ENCODE measurements at regions not wholly inside any gene's neighbourhood (a gene's known extent, or its start where the extent isn't known, plus 50 kb on each side); places are given as distances from the start of the nearest gene placed in this dataset.

DNA sequence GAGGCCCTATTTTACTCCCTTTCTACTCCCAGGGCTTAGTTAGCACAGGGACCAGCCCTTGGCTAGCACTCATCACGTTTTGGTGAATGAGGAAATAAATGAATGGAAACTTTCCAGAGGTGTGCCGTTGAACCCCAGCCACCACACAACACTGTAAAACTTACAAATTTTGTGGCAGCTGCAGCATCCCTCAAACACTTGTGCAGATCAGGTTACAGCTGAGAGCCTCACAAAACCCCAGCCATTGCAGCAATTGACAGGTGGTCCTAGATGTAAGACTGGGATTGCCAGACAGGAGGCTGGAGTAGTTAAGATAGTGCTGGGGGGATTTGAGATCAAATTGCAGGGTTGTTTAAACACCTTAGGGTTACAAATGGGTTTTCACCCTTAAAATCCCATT lies 482.2 kb upstream of the KIF2A start:
- H3K4me3 ChIP-seq, result no peak overlapping the region
- TF ChIP-seq CTCF (IDR thresholded peaks at IDR 0.05) (no peak), POLR2AphosphoS5 (IDR thresholded peaks at IDR 0.05; ENCODE audit: insufficient read depth in 1 of 2, low read depth in 1 of 2) (no peak), POLR2A (IDR thresholded peaks at IDR 0.05) (no peak)

DNA sequence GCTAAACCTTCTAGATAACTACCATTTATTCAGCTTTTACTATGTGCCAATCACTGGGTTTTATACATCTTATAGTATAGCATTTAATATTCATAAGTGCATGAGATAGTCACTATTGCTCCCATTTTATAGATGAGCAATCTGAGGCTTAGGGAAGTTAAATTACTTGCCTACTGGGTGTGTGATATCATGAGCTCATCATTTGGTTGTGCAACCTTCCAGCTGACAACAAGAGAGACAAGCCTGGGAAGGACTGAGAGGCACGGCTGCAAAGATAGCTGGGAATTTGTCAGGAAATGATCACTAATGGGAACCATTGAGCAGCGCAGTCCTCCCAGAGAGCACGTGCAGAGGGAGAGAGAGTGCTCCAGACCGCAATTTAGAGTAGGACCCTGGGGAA lies 481.6 kb upstream of the KIF2A start:
- no peak for DNase-seq (ENCODE audit: extremely low spot score in 2 of 2)
- Histone ChIP-seq H3K27ac (no peak overlapping the region), H3K36me3 (no peaks in the 10 kb centered on the region), H3K4me3 (no peak overlapping the region), H3K27me3 (no peaks in the 10 kb centered on the region), H3K9me3 (no peaks in the 10 kb centered on the region), H3K4me1 (no peaks in the 10 kb centered on the region)
- intact Hi-C loops (cut with DNase I), result no loop called here
- TF ChIP-seq POLR2A (IDR thresholded peaks at IDR 0.05), result no peak
- no peak for TF ChIP-seq CTCF (IDR thresholded peaks at IDR 0.05)
- TF ChIP-seq POLR2AphosphoS5 (IDR thresholded peaks at IDR 0.05; ENCODE audit: insufficient read depth in 1 of 2, low read depth in 1 of 2), result no peak

More for the DNA sequence above, 482.2 kb upstream of the KIF2A start:
- intact Hi-C loops (cut with DNase I), result no loop called here
- H3K27me3 ChIP-seq, result no peaks in the 10 kb centered on the region
- no peak overlapping the region for H3K27ac ChIP-seq
- H3K4me1 ChIP-seq, result no peaks in the 10 kb centered on the region
- no peak for DNase-seq (ENCODE audit: extremely low spot score in 2 of 2)
- H3K9me3 ChIP-seq, result no peaks in the 10 kb centered on the region
- H3K36me3 ChIP-seq, result no peaks in the 10 kb centered on the region

- intact Hi-C loops (cut with DNase I), result no loop called here
- Histone ChIP-seq H3K4me3 (no peak overlapping the region), H3K4me1 (no peaks in the 10 kb centered on the region), H3K27ac (no peak overlapping the region), H3K9me3 (no peaks in the 10 kb centered on the region), H3K36me3 (no peaks in the 10 kb centered on the region), H3K27me3 (no peaks in the 10 kb centered on the region)
- no peak for TF ChIP-seq POLR2A (IDR thresholded peaks at IDR 0.05)
- no peak for DNase-seq (ENCODE audit: extremely low spot score in 2 of 2)
These were observed 478.5 kb upstream of the KIF2A start for GRCh38 chr5:61827445-61827975.

GRCh38 chr5:61828856-61829255 lies 477.1 kb upstream of the KIF2A start:
- Histone ChIP-seq H3K27me3 (no peaks in the 10 kb centered on the region), H3K9me3 (no peaks in the 10 kb centered on the region), H3K36me3 (no peaks in the 10 kb centered on the region), H3K4me3 (no peak overlapping the region), H3K27ac (no peak overlapping the region), H3K4me1 (no peaks in the 10 kb centered on the region)
- intact Hi-C loops (cut with DNase I), result no loop called here
- no peak for DNase-seq (ENCODE audit: extremely low spot score in 2 of 2)
- no peak for TF ChIP-seq CTCF (IDR thresholded peaks at IDR 0.05)
- no peak for TF ChIP-seq POLR2AphosphoS5 (IDR thresholded peaks at IDR 0.05; ENCODE audit: insufficient read depth in 1 of 2, low read depth in 1 of 2)
- no peak for TF ChIP-seq POLR2A (IDR thresholded peaks at IDR 0.05)

DNA sequence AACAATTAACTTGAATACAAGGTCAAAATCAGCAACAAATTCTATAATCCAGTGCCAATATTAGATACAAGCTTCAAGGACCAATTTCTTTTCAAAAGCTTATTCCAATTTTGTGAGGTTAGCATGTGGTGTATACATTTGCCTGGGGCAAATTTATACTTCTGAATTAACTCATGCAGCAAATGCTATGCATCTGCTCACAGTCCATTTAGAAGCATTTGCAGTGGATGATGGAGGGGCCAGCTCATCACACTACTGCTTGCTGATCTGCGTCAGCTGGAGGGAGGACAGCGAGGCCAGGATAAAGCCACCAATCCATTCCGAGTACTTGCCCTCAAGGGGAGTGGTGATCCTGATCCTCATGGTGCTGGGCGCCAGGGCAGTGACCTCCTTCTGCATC lies 474.3 kb upstream of the KIF2A start:
- Histone ChIP-seq H3K36me3 (no peaks in the 10 kb centered on the region), H3K27me3 (no peaks in the 10 kb centered on the region), H3K4me3 (no peak overlapping the region), H3K27ac (no peak overlapping the region), H3K9me3 (no peaks in the 10 kb centered on the region), H3K4me1 (no peaks in the 10 kb centered on the region)
- no peak for DNase-seq (ENCODE audit: extremely low spot score in 2 of 2)
- no peak for TF ChIP-seq POLR2A (IDR thresholded peaks at IDR 0.05)
- no peak for TF ChIP-seq CTCF (IDR thresholded peaks at IDR 0.05)
- no peak for TF ChIP-seq POLR2AphosphoS5 (IDR thresholded peaks at IDR 0.05; ENCODE audit: insufficient read depth in 1 of 2, low read depth in 1 of 2)
- intact Hi-C loops (cut with DNase I), result no loop called here

Data from vagina (tissue), 2 donors.